ENCODE measurements at regions not wholly inside any gene's neighbourhood (a gene's known extent, or its start where the extent isn't known, plus 50 kb on each side); places are given as distances from the start of the nearest gene placed in this dataset.

DNA sequence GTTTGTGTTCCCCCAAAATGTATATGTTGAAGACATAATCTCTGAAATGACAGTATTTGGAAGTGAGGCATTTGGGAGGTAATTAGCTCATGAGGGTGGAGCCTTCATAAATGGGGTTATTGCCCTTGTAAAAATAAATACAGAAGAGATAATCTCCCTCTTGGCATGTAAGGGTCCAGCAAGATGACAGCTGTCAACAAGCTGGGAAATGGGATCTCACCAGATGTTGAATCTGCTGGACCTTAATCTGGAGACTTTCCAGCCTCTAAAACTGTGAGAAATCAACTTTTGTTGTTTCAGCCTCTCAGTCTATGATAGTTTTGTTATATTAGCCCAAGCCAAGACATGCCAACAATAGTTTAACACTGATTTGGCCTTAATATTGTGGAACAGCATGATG lies 438.2 kb upstream of the PCDH7 start:
- H3K4me3 ChIP-seq (ENCODE audit: low read length in 2 of 2) = no peak overlapping the region
- intact Hi-C loops (cut with DNase I) = no loop called here
- no peaks in the 10 kb centered on the region for H3K27me3 ChIP-seq (ENCODE audit: control insufficient read depth in 1 of 2, insufficient read depth in 2 of 2, low read length in 1 of 2)
- no peaks in the 10 kb centered on the region for H3K9me3 ChIP-seq (ENCODE audit: control insufficient read depth, low read length)
- ATAC-seq (ENCODE audit: low FRiP score) (no peak), DNase-seq (no peak)
- no peaks in the 10 kb centered on the region for H3K36me3 ChIP-seq (ENCODE audit: control insufficient read depth in 1 of 2, insufficient read depth in 2 of 2, low read length in 1 of 2)
- no peak overlapping the region for H3K27ac ChIP-seq (ENCODE audit: low read depth in 1 of 2, low read length in 2 of 2)
- no peaks in the 10 kb centered on the region for H3K4me1 ChIP-seq (ENCODE audit: control insufficient read depth in 1 of 2, insufficient read depth in 2 of 2, low read length in 2 of 2)

DNA sequence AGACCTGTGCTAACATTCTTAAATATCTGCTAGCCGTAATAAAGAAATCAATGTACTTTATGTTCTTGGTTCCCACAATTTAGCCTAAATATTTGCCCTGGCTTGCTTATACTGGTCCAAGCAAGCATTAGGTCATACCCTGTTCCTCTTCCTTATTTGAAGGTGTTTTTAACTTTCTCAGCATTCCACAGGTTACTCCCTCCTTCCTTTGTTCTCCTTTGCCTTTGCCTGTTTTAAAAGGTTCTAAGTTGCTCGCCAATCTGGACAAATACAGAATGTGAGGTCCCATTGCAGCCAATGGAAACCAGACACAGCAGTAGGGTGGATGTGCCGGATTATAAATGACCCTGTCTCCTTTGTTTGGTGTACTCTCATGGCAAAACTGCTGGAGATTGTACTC lies 436.8 kb upstream of the PCDH7 start:
- Histone ChIP-seq H3K4me1 (ENCODE audit: control insufficient read depth in 1 of 2, insufficient read depth in 2 of 2, low read length in 2 of 2) (no peaks in the 10 kb centered on the region), H3K27me3 (ENCODE audit: control insufficient read depth in 1 of 2, insufficient read depth in 2 of 2, low read length in 1 of 2) (no peaks in the 10 kb centered on the region), H3K9me3 (ENCODE audit: control insufficient read depth, low read length) (no peaks in the 10 kb centered on the region), H3K36me3 (ENCODE audit: control insufficient read depth in 1 of 2, insufficient read depth in 2 of 2, low read length in 1 of 2) (no peaks in the 10 kb centered on the region), H3K27ac (ENCODE audit: low read depth in 1 of 2, low read length in 2 of 2) (peak overlapping the region in 1 of 2 donors; percentile 83), H3K4me3 (ENCODE audit: low read length in 2 of 2) (no peak overlapping the region)
- 46 to 55% methylated on average over 3 of the region's 3 CpGs for WGBS, 2 donors
- ATAC-seq (ENCODE audit: low FRiP score) (no peak), DNase-seq (no peak)
- intact Hi-C loops (cut with DNase I) = no loop called here

DNA sequence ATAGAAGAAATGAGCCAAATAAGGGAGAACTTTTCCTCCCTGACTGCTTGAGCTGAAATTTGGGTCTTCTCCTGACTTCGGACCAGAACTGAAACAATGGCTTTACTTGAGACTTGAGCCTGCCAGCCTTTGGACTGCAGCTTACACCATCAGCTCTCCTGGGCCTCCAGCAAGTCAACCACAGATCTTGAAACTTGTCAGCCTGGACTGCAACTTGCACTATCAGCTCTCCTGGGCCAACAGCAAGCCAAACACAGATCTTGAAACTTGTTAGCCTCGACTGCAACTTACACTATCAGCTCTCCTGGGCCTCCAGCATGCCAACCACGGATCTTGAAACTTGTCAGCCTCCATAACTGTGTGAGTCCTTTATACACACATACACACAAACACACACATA lies 425.9 kb upstream of the PCDH7 start:
- DNase-seq (no peak), ATAC-seq (ENCODE audit: low FRiP score) (no peak)
- peaks cover 3% of the 10 kb centered on the region for H3K9me3 ChIP-seq (ENCODE audit: control insufficient read depth, low read length)
- no peaks in the 10 kb centered on the region for H3K4me1 ChIP-seq (ENCODE audit: control insufficient read depth in 1 of 2, insufficient read depth in 2 of 2, low read length in 2 of 2)
- intact Hi-C loops (cut with DNase I) = no loop called here
- no peak overlapping the region for H3K27ac ChIP-seq (ENCODE audit: low read depth in 1 of 2, low read length in 2 of 2)
- 60 to 61% methylated on average over 3 of the region's 3 CpGs for WGBS, 2 donors
- H3K36me3 ChIP-seq (ENCODE audit: control insufficient read depth in 1 of 2, insufficient read depth in 2 of 2, low read length in 1 of 2) = no peaks in the 10 kb centered on the region
- no peak overlapping the region for H3K4me3 ChIP-seq (ENCODE audit: low read length in 2 of 2)
- H3K27me3 ChIP-seq (ENCODE audit: control insufficient read depth in 1 of 2, insufficient read depth in 2 of 2, low read length in 1 of 2) = no peaks in the 10 kb centered on the region

DNA sequence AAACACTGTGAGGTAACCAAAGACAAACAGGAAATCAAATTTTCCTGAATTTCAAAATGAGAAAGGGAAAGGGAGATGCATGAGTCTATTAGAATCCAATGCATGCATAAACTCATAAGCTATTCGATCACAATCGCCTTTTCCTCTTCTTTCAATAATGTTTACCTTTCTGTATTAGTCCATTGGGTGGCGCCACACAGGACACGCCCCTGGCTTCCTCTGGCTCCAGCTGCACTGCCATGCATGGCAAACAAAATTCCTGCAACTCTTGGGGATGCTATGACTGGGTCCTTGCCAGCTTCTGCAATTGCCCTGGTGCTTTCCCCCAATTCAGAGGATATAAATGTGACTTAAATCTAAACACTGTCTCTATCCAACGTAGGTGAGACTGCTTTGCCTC lies 424.5 kb upstream of the PCDH7 start:
- Histone ChIP-seq H3K27me3 (ENCODE audit: control insufficient read depth in 1 of 2, insufficient read depth in 2 of 2, low read length in 1 of 2) (no peaks in the 10 kb centered on the region), H3K27ac (ENCODE audit: low read depth in 1 of 2, low read length in 2 of 2) (no peak overlapping the region), H3K9me3 (ENCODE audit: control insufficient read depth, low read length) (peaks cover 3% of the 10 kb centered on the region), H3K4me1 (ENCODE audit: control insufficient read depth in 1 of 2, insufficient read depth in 2 of 2, low read length in 2 of 2) (no peaks in the 10 kb centered on the region), H3K36me3 (ENCODE audit: control insufficient read depth in 1 of 2, insufficient read depth in 2 of 2, low read length in 1 of 2) (no peaks in the 10 kb centered on the region), H3K4me3 (ENCODE audit: low read length in 2 of 2) (no peak overlapping the region)
- intact Hi-C loops (cut with DNase I) = no loop called here
- 79 to 85% methylated on average over 5 of the region's 5 CpGs for WGBS, 2 donors
- no peak for ATAC-seq (ENCODE audit: low FRiP score)
- no peak for DNase-seq

DNA sequence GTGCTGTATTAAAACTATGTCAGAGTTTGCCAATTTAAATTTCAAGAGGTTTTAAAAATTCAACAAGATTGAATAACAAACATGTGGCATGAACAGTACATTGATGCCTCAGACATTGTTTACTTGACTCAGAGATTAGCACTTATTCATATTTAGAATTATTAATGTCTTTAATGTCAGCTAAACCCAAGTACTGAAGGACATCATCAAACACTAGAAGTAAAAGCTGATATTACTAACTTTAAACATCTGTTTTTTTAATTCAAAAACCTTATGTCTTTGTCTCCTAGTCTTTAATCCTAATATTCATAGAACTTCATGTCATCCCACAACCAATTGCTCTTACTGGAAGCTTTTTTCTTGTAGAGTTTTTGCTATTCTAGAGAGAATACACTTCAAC lies 406.2 kb upstream of the PCDH7 start:
- intact Hi-C loops (cut with DNase I) = no loop called here
- ATAC-seq (ENCODE audit: low FRiP score) (no peak), DNase-seq (no peak)
- Histone ChIP-seq H3K4me3 (ENCODE audit: low read length in 2 of 2) (no peak overlapping the region), H3K27me3 (ENCODE audit: control insufficient read depth in 1 of 2, insufficient read depth in 2 of 2, low read length in 1 of 2) (no peaks in the 10 kb centered on the region), H3K9me3 (ENCODE audit: control insufficient read depth, low read length) (no peaks in the 10 kb centered on the region), H3K27ac (ENCODE audit: low read depth in 1 of 2, low read length in 2 of 2) (no peak overlapping the region), H3K4me1 (ENCODE audit: control insufficient read depth in 1 of 2, insufficient read depth in 2 of 2, low read length in 2 of 2) (no peaks in the 10 kb centered on the region), H3K36me3 (ENCODE audit: control insufficient read depth in 1 of 2, insufficient read depth in 2 of 2, low read length in 1 of 2) (no peaks in the 10 kb centered on the region)

DNA sequence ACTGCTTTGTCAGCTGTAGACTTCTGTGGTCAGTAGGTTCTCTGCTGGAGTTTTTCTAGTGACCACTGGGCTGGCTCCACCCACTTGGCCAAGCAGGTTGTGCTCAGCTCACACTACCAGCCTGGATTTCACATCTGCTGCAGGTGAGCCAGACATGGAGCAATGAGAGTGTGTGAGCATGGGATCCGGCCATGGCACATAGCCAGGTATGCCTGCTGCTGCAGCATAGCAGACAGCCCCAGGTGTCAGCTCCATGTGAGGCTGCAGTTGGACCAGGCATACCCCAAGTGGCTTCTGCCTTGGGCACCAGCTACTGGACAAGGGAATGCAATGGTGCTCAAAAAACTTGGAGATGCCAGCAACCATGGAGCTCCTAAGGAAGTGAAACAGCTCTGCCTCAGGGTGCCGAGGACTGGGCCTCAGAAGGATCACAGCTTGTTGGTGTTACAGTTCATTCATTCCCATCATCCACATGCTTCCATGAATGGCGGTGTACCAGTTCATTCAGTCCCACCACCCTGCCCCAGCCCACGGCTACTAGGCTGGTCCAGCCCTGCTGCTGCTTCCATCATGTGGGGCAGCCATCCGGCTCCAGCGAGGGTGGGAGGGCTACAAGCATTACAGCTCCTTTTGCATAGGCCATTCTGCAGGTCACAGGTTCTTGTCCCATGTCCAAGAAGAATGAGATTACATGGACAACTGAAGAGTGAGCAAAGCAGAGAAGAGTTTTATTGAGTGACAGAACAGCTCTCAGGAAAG lies 389.1 kb upstream of the PCDH7 start:
- no peaks in the 10 kb centered on the region for H3K4me1 ChIP-seq (ENCODE audit: control insufficient read depth in 1 of 2, insufficient read depth in 2 of 2, low read length in 2 of 2)
- no peak for DNase-seq
- H3K27me3 ChIP-seq (ENCODE audit: control insufficient read depth in 1 of 2, insufficient read depth in 2 of 2, low read length in 1 of 2) = no peaks in the 10 kb centered on the region
- no peaks in the 10 kb centered on the region for H3K9me3 ChIP-seq (ENCODE audit: control insufficient read depth, low read length)
- intact Hi-C loops (cut with DNase I) = no loop called here
- no peak overlapping the region for H3K27ac ChIP-seq (ENCODE audit: low read depth in 1 of 2, low read length in 2 of 2)
- peak; percentile 22 for ATAC-seq (ENCODE audit: low FRiP score)
- no peaks in the 10 kb centered on the region for H3K36me3 ChIP-seq (ENCODE audit: control insufficient read depth in 1 of 2, insufficient read depth in 2 of 2, low read length in 1 of 2)
- WGBS, 2 donors = 89 to 92% methylated on average over 6 of the region's 6 CpGs
- H3K4me3 ChIP-seq (ENCODE audit: low read length in 2 of 2) = no peak overlapping the region

DNA sequence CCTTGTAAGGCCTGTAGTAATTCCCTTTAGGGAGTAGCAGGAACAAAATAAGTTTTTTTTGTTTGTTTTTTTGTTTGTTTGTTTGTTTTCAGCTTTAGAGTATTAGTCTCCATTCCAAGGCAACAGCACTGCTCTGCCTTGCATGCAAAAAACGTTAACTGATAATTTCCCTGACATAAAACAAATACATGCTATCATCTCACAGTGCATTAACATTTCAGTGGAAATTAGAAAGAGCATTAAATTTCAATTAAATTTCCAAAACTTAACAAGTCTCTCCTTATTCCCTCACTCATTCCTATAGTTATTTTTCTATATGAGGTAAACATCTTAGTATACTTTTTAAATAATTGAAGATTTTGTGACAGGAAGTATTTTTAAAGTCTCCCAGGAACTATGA lies 378.4 kb upstream of the PCDH7 start:
- H3K36me3 ChIP-seq (ENCODE audit: control insufficient read depth in 1 of 2, insufficient read depth in 2 of 2, low read length in 1 of 2) = no peaks in the 10 kb centered on the region
- no peak overlapping the region for H3K27ac ChIP-seq (ENCODE audit: low read depth in 1 of 2, low read length in 2 of 2)
- no peak overlapping the region for H3K4me3 ChIP-seq (ENCODE audit: low read length in 2 of 2)
- H3K4me1 ChIP-seq (ENCODE audit: control insufficient read depth in 1 of 2, insufficient read depth in 2 of 2, low read length in 2 of 2) = no peaks in the 10 kb centered on the region
- DNase-seq = no peak
- H3K27me3 ChIP-seq (ENCODE audit: control insufficient read depth in 1 of 2, insufficient read depth in 2 of 2, low read length in 1 of 2) = no peaks in the 10 kb centered on the region
- WGBS, 2 donors = 20 to 25% methylated on average over 1 of the region's 1 CpG
- ATAC-seq (ENCODE audit: low FRiP score) = no peak
- intact Hi-C loops (cut with DNase I) = no loop called here
- H3K9me3 ChIP-seq (ENCODE audit: control insufficient read depth, low read length) = no peaks in the 10 kb centered on the region

DNA sequence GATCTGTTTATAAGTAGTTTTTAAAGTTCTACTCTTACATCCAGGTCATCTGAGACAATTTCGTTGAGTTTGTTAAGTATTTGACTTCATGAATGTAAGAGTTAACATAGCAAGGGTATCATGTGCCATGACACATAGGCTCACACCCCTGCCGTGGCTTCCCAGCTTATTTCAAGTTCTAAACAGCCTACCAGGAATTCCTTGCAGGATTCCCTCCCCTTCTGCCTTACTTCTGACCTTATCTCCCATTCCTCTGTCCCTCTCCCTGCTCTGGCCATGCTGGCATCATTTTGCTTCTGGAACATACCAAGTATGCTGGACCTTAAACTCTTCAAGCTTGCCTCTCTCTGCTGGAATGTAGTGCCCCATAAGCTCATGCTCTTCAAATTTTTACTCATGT lies 369.9 kb upstream of the PCDH7 start:
- ATAC-seq (ENCODE audit: low FRiP score) (no peak), DNase-seq (no peak)
- no peaks in the 10 kb centered on the region for H3K9me3 ChIP-seq (ENCODE audit: control insufficient read depth, low read length)
- H3K4me1 ChIP-seq (ENCODE audit: control insufficient read depth in 1 of 2, insufficient read depth in 2 of 2, low read length in 2 of 2) = no peaks in the 10 kb centered on the region
- intact Hi-C loops (cut with DNase I) = no loop called here
- no peaks in the 10 kb centered on the region for H3K36me3 ChIP-seq (ENCODE audit: control insufficient read depth in 1 of 2, insufficient read depth in 2 of 2, low read length in 1 of 2)
- no peak overlapping the region for H3K4me3 ChIP-seq (ENCODE audit: low read length in 2 of 2)
- H3K27me3 ChIP-seq (ENCODE audit: control insufficient read depth in 1 of 2, insufficient read depth in 2 of 2, low read length in 1 of 2) = no peaks in the 10 kb centered on the region
- no peak overlapping the region for H3K27ac ChIP-seq (ENCODE audit: low read depth in 1 of 2, low read length in 2 of 2)
- WGBS, 2 donors = 66 to 67% methylated on average over 2 of the region's 2 CpGs

DNA sequence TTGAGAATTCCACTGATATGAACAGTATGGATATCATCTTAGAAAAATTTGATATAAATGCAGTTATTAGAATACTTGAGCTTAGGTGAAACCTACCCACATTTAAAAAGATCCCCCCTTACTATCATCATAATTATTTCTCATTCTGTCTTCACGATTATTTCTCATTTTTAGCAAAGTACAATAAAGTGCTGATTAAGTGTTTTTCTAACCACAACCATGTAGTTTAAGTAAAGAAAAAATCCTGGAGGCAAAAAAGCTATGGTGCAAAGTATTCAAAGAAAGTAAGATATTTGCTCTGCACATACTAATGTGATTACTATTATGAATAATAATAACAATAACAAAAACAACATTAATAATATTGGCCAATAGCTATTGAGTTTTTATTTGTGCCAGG lies 365.6 kb upstream of the PCDH7 start:
- 52 to 75% methylated on average over 1 of the region's 1 CpG for WGBS, 2 donors
- Histone ChIP-seq H3K27me3 (ENCODE audit: control insufficient read depth in 1 of 2, insufficient read depth in 2 of 2, low read length in 1 of 2) (no peaks in the 10 kb centered on the region), H3K4me3 (ENCODE audit: low read length in 2 of 2) (no peak overlapping the region), H3K4me1 (ENCODE audit: control insufficient read depth in 1 of 2, insufficient read depth in 2 of 2, low read length in 2 of 2) (no peaks in the 10 kb centered on the region), H3K27ac (ENCODE audit: low read depth in 1 of 2, low read length in 2 of 2) (no peak overlapping the region), H3K36me3 (ENCODE audit: control insufficient read depth in 1 of 2, insufficient read depth in 2 of 2, low read length in 1 of 2) (no peaks in the 10 kb centered on the region), H3K9me3 (ENCODE audit: control insufficient read depth, low read length) (no peaks in the 10 kb centered on the region)
- DNase-seq = no peak
- no peak for ATAC-seq (ENCODE audit: low FRiP score)
- intact Hi-C loops (cut with DNase I) = no loop called here
